Activated T-cell treated with anti-CD3 and anti-CD28 coated beads for 24 hours (primary cell): ENCODE measurements at regions not wholly inside any gene's neighbourhood (a gene's known extent, or its start where the extent isn't known, plus 50 kb on each side); places are given as distances from the start of the nearest gene placed in this dataset.

ENCODE experiments used
- DNase-seq: peaks from one replicate; pipeline ENCODE4 v3.0.0-alpha.2; 2020; ENCODE audit warnings: low read depth

DNA sequence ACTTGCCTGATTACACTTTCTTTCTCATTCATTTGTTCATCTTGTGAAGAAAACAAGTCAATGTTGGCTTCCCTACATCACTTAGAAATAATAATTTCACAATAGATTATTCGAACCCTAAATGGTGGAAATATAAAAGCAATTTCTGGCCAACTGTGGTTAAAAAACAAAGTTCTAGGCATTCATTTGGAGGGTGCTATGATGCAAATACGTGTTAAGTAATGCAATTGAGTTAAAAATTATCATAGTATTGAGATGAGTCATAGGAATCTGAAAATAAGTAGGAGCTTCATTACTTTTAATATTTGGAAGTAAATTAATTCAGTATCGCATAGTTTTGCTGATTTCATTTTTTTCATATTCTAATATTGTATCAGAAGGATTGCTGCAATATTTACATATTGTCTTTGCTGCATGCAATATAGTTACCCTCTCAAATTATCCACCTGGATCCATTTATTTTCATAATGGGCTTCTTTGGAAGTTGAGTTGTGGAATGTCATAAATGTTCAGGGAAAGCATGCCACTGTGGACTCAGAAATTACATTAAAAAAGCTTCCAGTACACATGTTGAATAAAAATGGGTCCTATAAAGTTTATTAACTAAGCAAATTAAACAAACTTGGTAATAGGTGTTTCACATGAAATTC is 647.7 kb upstream of the WWC1 start:
- no peak for DNase-seq

GRCh38 chr5:167644619-167645018 is 646.8 kb upstream of the WWC1 start:
- DNase-seq, result no peak

DNA sequence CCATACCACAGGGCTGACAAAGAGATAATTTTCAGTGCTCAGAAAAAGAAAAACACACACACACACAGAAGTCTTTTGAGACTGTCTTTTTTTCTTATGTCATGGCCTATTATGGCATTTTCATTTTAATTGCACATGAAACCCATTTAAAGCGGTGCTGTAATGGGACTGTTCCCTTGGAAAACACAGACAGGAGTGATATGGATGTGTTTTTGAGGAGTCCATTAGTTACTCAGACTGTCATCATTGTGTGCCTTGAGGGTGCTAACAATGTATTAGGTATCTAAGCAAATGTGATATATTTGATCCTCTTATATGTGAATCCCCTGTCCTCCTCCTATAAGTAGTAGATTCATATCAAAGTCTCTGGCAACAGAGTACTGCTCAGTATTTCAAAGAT is 642.0 kb upstream of the WWC1 start:
- no peak for DNase-seq

- no peak for DNase-seq
Observed at GRCh38 chr5:167652690-167653089, 638.8 kb upstream of the WWC1 start.

- no peak for DNase-seq
Observed at GRCh38 chr5:167653645-167654106, 637.8 kb upstream of the WWC1 start.

GRCh38 chr5:167657016-167657415 is 634.4 kb upstream of the WWC1 start:
- no peak for DNase-seq

GRCh38 chr5:167658889-167659288 is 632.6 kb upstream of the WWC1 start:
- no peak for DNase-seq

DNA sequence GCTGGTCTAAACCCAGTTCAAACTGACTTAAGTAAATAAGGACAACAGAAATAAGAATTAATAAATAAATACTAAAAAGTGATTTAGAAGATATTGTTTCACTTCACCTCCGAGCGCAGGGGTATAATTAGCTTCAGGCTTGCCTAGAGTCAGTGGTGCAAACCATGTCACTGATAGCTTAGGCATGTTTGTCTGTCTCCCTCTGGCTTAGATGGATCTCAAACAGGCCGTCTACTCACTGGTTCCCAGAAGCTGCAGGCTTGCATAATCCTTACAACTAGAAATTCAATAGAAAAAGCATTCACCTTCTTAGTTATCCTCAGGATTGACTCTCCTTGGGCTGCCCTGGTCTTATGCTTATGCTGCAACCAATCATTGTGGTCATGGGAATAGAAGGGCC is 629.8 kb upstream of the WWC1 start:
- no peak for DNase-seq

DNA sequence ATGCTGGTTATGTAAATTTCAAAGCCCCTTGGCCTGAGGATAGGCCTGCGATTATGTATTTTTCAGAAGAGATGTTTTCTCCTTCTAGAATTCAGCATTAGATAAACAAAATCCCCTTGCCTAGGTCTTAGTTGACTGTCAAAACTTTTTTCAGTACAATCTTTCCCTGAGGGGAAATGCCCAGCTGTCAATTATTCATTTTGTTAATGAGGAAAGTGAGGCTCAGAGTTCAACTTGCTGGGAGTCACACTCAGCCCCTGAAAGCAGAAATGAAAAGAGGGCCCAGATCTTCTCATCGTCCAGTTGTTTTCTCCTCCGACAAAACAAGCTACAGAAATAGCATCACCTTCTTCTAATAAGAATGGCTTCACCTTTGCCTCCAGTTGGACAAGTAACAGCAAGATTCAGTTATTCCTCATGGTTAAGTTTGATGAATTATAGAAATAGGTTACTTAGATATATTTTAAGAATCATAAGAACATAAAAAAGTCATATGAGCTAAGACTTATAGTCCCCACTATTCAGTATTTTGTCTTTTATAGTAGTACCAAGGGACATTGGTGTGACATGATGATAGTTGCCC is 627.1 kb upstream of the WWC1 start:
- no peak for DNase-seq

DNA sequence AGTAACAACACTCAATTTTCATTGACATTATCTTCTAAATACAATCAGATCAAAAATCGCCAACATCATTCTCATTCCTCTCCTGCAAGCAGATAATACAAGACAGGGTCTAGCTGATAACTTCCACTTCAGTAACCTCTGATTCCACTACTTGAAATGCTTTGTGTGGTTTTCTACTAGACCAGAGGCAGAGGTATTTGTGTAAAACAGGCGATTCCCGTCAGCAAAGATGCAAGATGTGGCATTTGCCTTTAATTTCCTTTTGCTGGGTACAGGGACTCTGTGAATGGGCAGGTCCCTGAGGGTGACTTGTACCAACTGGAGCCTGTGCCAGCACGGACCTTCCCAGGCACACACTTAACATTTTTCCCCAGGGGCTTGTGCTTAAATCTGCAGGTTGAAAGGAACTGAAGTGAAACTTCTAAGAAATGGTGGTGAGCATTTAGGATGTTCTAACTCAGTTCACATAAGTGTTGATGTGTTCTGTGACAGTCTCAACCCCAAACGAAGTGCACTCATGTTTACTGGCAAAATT is 625.5 kb upstream of the WWC1 start:
- no peak for DNase-seq

DNA sequence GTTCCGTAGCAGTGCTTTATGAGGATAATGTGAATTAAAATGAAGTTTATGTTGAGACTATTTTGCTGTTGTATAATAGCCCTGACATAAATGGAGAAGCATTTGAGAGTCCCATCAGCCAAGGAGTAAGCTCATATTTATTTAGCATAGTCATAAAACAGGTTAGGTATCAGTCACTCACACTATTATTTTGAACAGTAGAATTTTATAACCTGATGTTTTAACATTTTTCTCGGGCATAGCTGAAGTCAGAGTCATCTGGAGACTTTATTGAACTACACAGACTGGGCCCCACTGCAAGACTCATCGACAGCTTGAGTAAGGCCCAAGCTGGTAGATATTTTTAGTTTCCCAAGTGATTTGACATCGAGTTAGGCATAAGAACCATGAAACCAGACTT is 620.3 kb upstream of the WWC1 start:
- no peak for DNase-seq

DNA sequence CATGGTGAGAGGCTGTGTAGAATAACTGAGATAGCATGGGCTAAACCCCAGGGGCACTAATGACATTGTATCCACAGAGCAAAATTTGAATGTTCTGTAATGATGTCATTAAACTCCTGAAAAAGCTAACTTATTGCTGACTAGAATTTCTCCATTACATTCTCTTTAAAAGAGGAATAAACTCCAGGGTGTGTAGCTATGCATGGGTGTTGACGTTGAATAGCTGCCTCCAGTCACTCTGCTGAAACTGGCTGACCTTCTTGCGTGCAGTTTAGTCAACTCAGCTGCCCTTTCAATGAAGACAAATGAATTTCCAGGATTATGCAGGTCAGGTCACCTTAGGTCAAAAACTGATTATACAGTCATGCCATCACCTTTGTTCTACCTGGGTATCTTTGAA is 617.5 kb upstream of the WWC1 start:
- no peak for DNase-seq

GRCh38 chr5:167678481-167678880 is 613.0 kb upstream of the WWC1 start:
- DNase-seq, result no peak

DNA sequence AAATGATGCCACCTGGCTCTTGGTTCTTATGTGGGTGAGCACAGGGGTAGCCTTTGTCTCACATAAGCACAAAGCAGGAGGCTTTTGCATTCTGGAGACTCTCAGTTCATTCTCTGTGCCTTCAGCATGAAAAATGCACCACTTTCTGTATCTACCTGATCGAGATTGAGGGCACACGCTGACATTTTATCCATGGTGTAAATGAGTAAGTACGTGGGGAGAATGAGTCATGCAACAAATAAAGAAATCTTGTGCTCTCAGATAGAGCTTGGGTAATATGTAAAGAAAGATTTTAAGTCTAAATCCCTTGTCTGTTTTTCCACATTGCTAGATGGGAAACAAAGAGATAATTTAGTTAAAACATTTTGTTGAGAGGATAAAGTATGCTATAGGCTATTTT is 607.2 kb upstream of the WWC1 start:
- no peak for DNase-seq

DNA sequence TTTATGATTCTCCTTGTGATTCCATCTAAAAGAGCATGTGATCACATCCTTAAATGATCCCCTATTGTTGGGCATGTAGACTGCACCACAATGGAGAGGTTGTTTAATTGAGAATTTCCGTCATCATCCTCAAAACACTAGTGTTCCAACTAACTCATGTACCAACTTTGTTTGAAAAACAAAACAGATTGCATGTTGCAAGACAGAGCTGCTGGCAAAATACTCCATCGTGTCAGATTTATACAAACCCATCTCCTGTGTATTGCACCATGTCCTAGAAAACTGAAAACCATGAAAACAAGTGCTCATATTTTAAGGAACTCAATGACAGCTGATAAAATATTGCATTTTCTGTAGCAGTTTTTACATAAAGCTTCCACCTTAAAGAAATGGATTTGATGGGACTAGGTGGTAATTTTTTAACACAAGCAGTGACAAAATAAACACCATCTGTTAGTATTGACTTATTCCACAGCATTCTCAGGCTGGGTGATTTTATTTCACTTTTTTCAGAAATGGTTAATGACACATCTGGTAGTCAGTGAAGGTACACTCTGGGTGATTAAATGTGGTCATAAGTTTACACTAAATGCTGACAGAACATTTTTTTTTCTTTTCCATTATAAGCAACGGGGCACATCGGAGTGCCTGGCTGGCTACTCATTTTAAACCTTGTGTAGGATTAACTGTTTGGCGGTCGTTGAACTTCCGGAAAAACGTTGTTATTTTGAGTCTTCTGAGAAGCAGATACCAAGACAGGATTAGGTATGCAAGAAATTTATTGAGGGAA is 602.9 kb upstream of the WWC1 start:
- DNase-seq, result no peak

DNA sequence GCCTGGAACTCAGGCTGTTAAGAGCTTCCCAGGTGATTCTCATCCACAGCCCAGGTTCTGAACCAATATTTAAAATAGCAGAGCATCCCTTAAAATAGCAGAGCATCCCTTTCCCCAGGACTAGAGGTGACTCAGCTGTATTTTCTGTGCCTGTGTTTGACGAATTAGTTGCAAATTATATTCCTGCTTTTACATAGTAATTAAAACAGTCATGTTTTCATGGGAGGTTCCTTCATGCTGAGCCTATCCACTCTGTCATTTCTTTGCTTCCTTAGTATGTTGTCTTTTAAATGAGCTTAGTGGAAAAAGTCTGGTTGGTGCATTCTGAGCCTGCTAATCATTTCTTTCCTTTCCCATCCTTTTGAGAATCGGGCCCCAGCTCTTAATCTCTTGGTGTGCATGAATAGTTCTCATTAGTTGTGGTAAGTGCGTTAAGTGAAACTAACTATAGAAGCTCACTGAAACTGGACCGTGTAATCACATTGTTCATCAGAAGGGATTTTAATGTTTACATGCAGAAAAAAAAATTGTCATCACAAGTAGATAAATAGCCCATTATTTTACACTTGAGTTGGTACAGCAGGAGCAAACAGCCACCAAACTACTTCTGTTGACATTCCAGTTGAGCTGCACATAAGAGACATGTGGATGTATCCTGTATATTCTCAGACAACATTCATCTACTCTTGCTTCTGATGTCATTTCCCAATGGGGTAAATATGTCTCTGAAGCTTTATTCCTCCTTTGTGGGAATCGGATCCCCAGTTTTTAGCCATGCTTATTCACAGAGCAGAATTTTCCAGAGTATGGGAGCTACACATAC is 596.9 kb upstream of the WWC1 start:
- no peak for DNase-seq

DNA sequence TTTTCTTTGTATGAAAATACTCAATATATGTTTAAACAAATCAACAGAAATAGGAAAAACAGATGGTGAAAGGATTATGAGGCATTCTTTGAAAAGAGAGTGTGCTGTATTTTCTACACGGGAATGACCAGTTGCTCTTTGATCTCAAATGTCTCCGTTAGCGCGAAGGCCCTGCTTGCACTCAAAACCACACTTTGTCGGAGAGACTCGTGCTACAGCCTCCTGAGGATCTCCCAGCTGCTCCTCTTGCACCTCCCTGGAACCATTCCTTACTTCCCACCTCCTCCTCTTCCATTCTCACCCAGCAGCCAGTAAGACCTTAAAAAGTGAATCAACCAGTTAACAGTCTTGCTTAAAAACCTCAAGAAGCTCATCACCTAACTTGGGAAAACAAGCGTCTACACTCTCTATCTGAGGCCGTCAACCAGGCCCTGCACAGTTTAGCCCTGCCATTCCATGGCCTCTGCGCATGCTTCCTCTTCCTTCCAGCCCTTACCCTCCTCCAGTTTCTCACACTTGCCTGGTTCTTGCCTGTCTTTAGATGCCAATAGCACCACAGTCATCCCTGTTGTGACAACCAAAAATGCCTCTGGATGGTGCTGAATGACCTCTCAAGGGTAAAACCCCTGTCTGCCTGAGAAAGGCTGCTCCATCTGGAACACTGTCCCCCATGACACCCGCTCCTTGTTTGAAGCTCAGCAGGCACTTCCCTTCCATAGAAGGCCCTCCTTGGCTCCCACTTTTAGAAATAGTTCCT is 594.7 kb upstream of the WWC1 start:
- no peak for DNase-seq

DNA sequence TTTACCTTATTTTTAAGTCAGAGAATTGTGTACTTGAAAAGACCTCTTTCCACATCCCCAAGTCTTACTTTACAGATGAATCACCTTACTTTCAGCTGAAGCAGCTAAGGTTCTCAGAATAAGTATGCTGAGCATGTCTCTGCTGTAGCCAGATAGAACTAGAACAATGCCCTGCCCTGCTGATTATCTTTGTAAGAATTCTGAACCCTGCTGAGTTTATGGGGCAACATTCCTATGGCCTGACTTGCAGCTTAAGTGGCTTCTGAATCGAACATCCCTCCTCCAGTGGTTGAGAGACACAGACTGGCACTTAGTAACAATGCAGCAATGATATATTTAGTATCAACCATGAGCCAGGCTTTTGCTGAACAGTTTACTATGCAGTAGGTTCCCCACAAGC is 592.0 kb upstream of the WWC1 start:
- DNase-seq, result no peak

DNA sequence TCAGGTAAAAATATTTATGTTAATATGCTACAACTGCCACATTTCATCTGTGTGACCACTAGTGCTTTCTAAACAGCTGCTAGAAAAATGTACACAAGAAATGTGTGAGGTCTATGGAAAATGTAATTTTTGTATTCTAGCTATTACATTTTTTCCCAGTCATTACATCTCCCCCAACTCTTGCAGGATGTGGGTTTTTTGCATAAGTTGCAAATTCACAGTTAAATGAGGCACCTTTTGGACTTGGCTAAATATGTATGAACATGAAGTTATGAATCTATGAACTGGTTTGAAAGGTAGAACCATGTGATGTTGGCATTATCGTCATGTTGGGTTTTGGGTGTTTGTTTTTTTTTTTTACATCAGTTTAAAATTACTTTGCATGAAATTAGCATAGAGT is 590.4 kb upstream of the WWC1 start:
- no peak for DNase-seq

DNA sequence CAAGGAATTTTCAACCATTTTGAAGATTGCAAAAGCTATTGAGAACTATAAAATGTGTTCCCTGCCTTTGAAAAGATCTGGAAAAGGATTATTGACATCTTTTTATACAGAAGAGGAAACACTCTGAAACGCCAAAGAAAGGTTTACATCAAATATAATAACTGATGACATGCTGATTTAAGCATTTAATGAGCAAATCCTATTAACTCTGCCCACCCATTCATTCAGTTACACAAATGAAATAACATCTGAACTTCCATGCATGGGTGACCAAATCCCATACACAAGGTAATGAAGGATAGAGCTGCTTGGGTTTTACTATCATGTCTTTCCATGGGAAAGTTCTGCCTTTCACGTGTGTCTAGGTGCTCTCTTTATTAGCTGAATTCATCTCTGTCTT is 589.4 kb upstream of the WWC1 start:
- no peak for DNase-seq

DNA sequence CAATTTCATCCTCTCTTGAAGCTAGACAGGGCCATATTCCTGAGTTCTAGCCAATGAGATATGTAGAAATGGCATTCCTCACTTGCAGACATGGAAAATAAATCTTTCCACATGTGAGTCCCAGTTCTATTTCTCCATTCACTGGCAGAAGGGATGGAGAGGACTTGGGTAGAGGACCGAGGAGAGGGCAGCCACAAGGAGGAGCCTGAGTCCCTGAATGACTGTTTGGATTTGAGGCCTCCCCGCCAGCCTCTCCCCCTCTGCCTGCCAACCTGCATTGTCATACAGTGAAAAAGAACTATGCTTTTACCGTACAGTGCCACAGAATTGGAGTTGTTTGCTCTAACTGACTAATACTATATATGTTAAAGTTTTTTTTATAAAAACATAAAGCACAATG is 583.0 kb upstream of the WWC1 start:
- DNase-seq, result no peak

- DNase-seq, result no peak
Observed at GRCh38 chr5:167709625-167710024, 581.8 kb upstream of the WWC1 start.
